IMR-90 (cell line): ENCODE measurements at regions not wholly inside any gene's neighbourhood (a gene's known extent, or its start where the extent isn't known, plus 50 kb on each side); places are given as distances from the start of the nearest gene placed in this dataset.

ENCODE experiments used
- ATAC-seq: fragments of 200-7000 bp; cut with Tn5 transposase; 2 replicates; pipeline ENCODE4 v1.9.1; 2020; ENCODE audit warnings: low read depth, mild to moderate bottlenecking, moderate library complexity
- BruUV-seq: library from RNA; stranded (reverse); fragments of 400-500 nt; replicated peaks from 2 replicates; lab custom pipeline; 2021; lab: Mats Ljungman, UMichigan
- CTCF ChIA-PET: fragments of 300-600 bp; formaldehyde crosslinking; extraction: SDS; loops from one replicate; lab custom pipeline; 2021; ENCODE audit warnings: antibody characterized with exemption; lab: Yijun Ruan, JAX
- POLR2A ChIA-PET: fragments of 300-600 bp; sonication (Branson Sonifier 250); formaldehyde crosslinking; loops from one replicate; lab custom pipeline; 2022; ENCODE audit warnings: antibody characterized with exemption; ENCODE audit not compliant: unreplicated experiment; lab: Charles Lee
- DNase-seq: peaks from one replicate; pipeline ENCODE4 v3.0.0; 2013
- H2AFZ ChIP-seq: replicated peaks from 2 replicates; pipeline ENCODE3; 2013; ENCODE audit warnings: low read length, mild to moderate bottlenecking; ENCODE audit not compliant: poor library complexity
- H2AK5ac ChIP-seq: 2 replicates; pipeline ENCODE4 v1.6.1; 2013; ENCODE audit warnings: low read depth, low read length, inconsistent platforms
- H2AK9ac ChIP-seq: replicated peaks from 2 replicates; pipeline ENCODE3; 2013; ENCODE audit warnings: mild to moderate bottlenecking, low read depth, low read length, moderate library complexity; ENCODE audit not compliant: poor library complexity
- H2BK120ac ChIP-seq: 2 replicates; pipeline ENCODE4 v1.6.1; 2013; ENCODE audit warnings: low read depth, low read length, inconsistent platforms
- H2BK15ac ChIP-seq: 3 replicates; pipeline ENCODE4 v1.6.1; 2013; ENCODE audit warnings: low read depth, low read length, inconsistent platforms
- H2BK20ac ChIP-seq: 2 replicates; pipeline ENCODE4 v1.6.1; 2013; ENCODE audit warnings: low read depth, mild to moderate bottlenecking, inconsistent platforms, low read length, moderate library complexity
- H2BK5ac ChIP-seq: 2 replicates; pipeline ENCODE4 v1.6.1; 2013; ENCODE audit warnings: mild to moderate bottlenecking, low read depth, low read length, inconsistent platforms; ENCODE audit not compliant: poor library complexity, severe bottlenecking
- H3K14ac ChIP-seq: replicated peaks from 2 replicates; pipeline ENCODE4 v1.6.1; 2013; ENCODE audit warnings: low read depth, low read length, inconsistent platforms
- H3K18ac ChIP-seq: 2 replicates; pipeline ENCODE4 v1.6.1; 2013; ENCODE audit warnings: low read depth, low read length, control low read depth
- H3K23ac ChIP-seq: 2 replicates; pipeline ENCODE4 v1.6.1; 2013; ENCODE audit warnings: low read depth, low read length, inconsistent platforms
- H3K27ac ChIP-seq: 2 replicates; pipeline ENCODE4 v1.5.1; 2013; ENCODE audit warnings: mild to moderate bottlenecking, control low read depth, low read length; ENCODE audit not compliant: insufficient read depth
- H3K27me3 ChIP-seq: 2 replicates; pipeline ENCODE4 v1.6.1; 2013; ENCODE audit warnings: low read length; ENCODE audit not compliant: control insufficient read depth, insufficient read depth
- H3K36me3 ChIP-seq: 2 replicates; pipeline ENCODE4 v1.6.1; 2013; ENCODE audit warnings: low read length, mixed read lengths; ENCODE audit not compliant: control insufficient read depth, insufficient read depth
- H3K4ac ChIP-seq: 2 replicates; pipeline ENCODE4 v1.6.1; 2013; ENCODE audit warnings: low read depth, low read length, inconsistent platforms
- H3K4me1 ChIP-seq: 2 replicates; pipeline ENCODE4 v1.6.1; 2013; ENCODE audit warnings: low read length, mixed read lengths; ENCODE audit not compliant: control insufficient read depth, insufficient read depth
- H3K4me2 ChIP-seq: 2 replicates; pipeline ENCODE4 v1.6.1; 2013; ENCODE audit warnings: low read depth, mild to moderate bottlenecking, control low read depth, low read length, moderate library complexity
- H3K4me3 ChIP-seq: 2 replicates; pipeline ENCODE4 v1.5.1; 2013; ENCODE audit warnings: low read depth, mild to moderate bottlenecking, control low read depth, low read length, moderate library complexity; ENCODE audit not compliant: insufficient read depth
- H3K56ac ChIP-seq: 2 replicates; pipeline ENCODE4 v1.6.1; 2013; ENCODE audit warnings: low read length, inconsistent platforms; ENCODE audit not compliant: insufficient read depth; ENCODE audit errors: extremely low read depth
- H3K79me1 ChIP-seq, 2 experiments: 2 replicates each; pipeline ENCODE4 v1.6.1; 2013; ENCODE audit warnings: low read length in 2 of 2, inconsistent platforms in 1 of 2, low read depth in 1 of 2
- H3K9ac ChIP-seq: 2 replicates; pipeline ENCODE4 v1.6.1; 2013; ENCODE audit warnings: low read depth, low read length, control low read depth
- H3K9me1 ChIP-seq: 2 replicates; pipeline ENCODE4 v1.6.1; 2013; ENCODE audit warnings: low read length, inconsistent platforms; ENCODE audit not compliant: insufficient read depth
- H3K9me3 ChIP-seq: 2 replicates; pipeline ENCODE4 v1.6.1; 2013; ENCODE audit warnings: low read length; ENCODE audit not compliant: control insufficient read depth, insufficient read depth
- H4K20me1 ChIP-seq: 2 replicates; pipeline ENCODE4 v1.6.1; 2013; ENCODE audit warnings: low read length, inconsistent platforms; ENCODE audit not compliant: insufficient read depth
- H4K5ac ChIP-seq: 2 replicates; pipeline ENCODE4 v1.6.1; 2013; ENCODE audit warnings: mild to moderate bottlenecking, low read depth, low read length, control low read depth
- H4K8ac ChIP-seq, 2 experiments: 2 replicates each; pipeline ENCODE4 v1.6.1; 2013; ENCODE audit warnings: low read depth in 2 of 2, low read length in 2 of 2, control low read depth in 1 of 2, inconsistent platforms in 1 of 2
- H4K91ac ChIP-seq: 2 replicates; pipeline ENCODE4 v1.6.1; 2013; ENCODE audit warnings: low read depth, low read length, inconsistent platforms; ENCODE audit not compliant: insufficient read depth
- BHLHE40 ChIP-seq: fragments of 150-350 bp; IDR thresholded peaks from 2 replicates; pipeline ENCODE4 v1.6.1; 2016; ENCODE audit warnings: mild to moderate bottlenecking, low read depth, low read length
- CHD1 ChIP-seq: IDR thresholded peaks from 2 replicates; pipeline ENCODE4 v1.6.1; 2012; ENCODE audit warnings: low read depth, low read length, improper control_type of control experiment
- ELK1 ChIP-seq: fragments of 150-350 bp; IDR thresholded peaks from 2 replicates; pipeline ENCODE4 v1.6.1; 2016; ENCODE audit warnings: low read depth, mild to moderate bottlenecking, low read length, moderate library complexity, borderline replicate concordance
- MAZ ChIP-seq: IDR thresholded peaks from 2 replicates; pipeline ENCODE4 v1.6.1; 2012; ENCODE audit warnings: low read depth, mild to moderate bottlenecking, low read length, improper control_type of control experiment, moderate library complexity, borderline replicate concordance
- MXI1 ChIP-seq: IDR thresholded peaks from 2 replicates; pipeline ENCODE4 v1.6.1; 2012; ENCODE audit warnings: low read depth, mild to moderate bottlenecking, low read length, moderate library complexity, borderline replicate concordance
- NFE2L2 ChIP-seq: fragments of 150-350 bp; IDR thresholded peaks from 2 replicates; pipeline ENCODE4 v1.6.1; 2016; ENCODE audit warnings: low read depth, mild to moderate bottlenecking, low read length
- POLR2A ChIP-seq: IDR thresholded peaks from 2 replicates; pipeline ENCODE4 v1.6.1; 2012; ENCODE audit warnings: mild to moderate bottlenecking, low read depth, low read length
- RAD21 ChIP-seq: IDR thresholded peaks from 2 replicates; pipeline ENCODE4 v1.6.1; 2012; ENCODE audit warnings: low read length, improper control_type of control experiment
- RCOR1 ChIP-seq: IDR thresholded peaks from 2 replicates; pipeline ENCODE4 v1.6.1; 2012; ENCODE audit warnings: mild to moderate bottlenecking, low read length, improper control_type of control experiment; ENCODE audit not compliant: insufficient replicate concordance
- USF2 ChIP-seq: fragments of 150-350 bp; IDR thresholded peaks from 2 replicates; pipeline ENCODE4 v1.6.1; 2017; ENCODE audit warnings: mild to moderate bottlenecking, antibody characterized with exemption, low read length, low read depth
- WGBS, 2 experiments: methylation state at CpG; one replicate each; pipeline versions ENCODE4 v1.1.5 to v1.1.7; 2013; ENCODE audit warnings: missing lambda C conversion rate in 2 of 2; ENCODE audit not compliant: insufficient read length in 1 of 2; ENCODE audit errors: extremely low coverage in 2 of 2; 5-methylcytosine and 5-hydroxymethylcytosine counted together
- dilution Hi-C: fragments of 300-500 bp; cut with HindIII; formaldehyde crosslinking; loops from one replicate; pipeline ENCODE4 v1.14.3; 2018; ENCODE audit warnings: low sequenced_read_pairs; ENCODE audit not compliant: unreplicated experiment
- in situ Hi-C: fragments of 300-500 bp; cut with MboI; formaldehyde crosslinking; loops from 3 replicates; pipeline ENCODE4 v1.14.3; 2019; ENCODE audit warnings: low sequenced_read_pairs, inconsistent platforms, mixed read lengths
- intact Hi-C: fragments of 100-400 bp; cut with micrococcal nuclease; formaldehyde crosslinking; loops from 2 replicates; pipeline ENCODE4 v1.10.0; 2022
- TF ChIP-seq, protein P1 (sequence below): conservative IDR thresholded peaks from 2 replicates; pipeline ENCODE4 v1.5.1; 2012; ENCODE audit warnings: mild to moderate bottlenecking, low read depth, low read length, improper control_type of control experiment

GRCh38 chr5:83848941-83849340 lies 128.3 kb upstream of the HAPLN1 start:
- no peak overlapping the region for H3K9ac ChIP-seq
- H2BK120ac ChIP-seq = no peak overlapping the region
- H3K9me1 ChIP-seq = no peaks in the 10 kb centered on the region
- no peak overlapping the region for H4K5ac ChIP-seq
- H2AK5ac ChIP-seq = no peak overlapping the region
- H4K91ac ChIP-seq = no peak overlapping the region
- H2BK20ac ChIP-seq = no peak overlapping the region
- no peak overlapping the region for H3K4me2 ChIP-seq
- ATAC-seq (no peak), DNase-seq (no peak)
- intact Hi-C loops = no loop called here
- ChIA-PET CTCF (no interaction called here), POLR2A (no interaction called here)
- TF ChIP-seq MAZ = no peak
- no peak for TF ChIP-seq CHD1
- TF ChIP-seq NFE2L2 = no peak
- no peak for TF ChIP-seq MXI1
- no peak for TF ChIP-seq POLR2A
- TF ChIP-seq RAD21 = no peak
- TF ChIP-seq RCOR1 = no peak
- no peak for TF ChIP-seq USF2
- TF ChIP-seq, protein P1, sequence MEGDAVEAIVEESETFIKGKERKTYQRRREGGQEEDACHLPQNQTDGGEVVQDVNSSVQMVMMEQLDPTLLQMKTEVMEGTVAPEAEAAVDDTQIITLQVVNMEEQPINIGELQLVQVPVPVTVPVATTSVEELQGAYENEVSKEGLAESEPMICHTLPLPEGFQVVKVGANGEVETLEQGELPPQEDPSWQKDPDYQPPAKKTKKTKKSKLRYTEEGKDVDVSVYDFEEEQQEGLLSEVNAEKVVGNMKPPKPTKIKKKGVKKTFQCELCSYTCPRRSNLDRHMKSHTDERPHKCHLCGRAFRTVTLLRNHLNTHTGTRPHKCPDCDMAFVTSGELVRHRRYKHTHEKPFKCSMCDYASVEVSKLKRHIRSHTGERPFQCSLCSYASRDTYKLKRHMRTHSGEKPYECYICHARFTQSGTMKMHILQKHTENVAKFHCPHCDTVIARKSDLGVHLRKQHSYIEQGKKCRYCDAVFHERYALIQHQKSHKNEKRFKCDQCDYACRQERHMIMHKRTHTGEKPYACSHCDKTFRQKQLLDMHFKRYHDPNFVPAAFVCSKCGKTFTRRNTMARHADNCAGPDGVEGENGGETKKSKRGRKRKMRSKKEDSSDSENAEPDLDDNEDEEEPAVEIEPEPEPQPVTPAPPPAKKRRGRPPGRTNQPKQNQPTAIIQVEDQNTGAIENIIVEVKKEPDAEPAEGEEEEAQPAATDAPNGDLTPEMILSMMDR = no peak
- TF ChIP-seq ELK1 = no peak
- no peak for TF ChIP-seq BHLHE40
- H3K4me1 ChIP-seq = no peaks in the 10 kb centered on the region
- no peak overlapping the region for H3K27ac ChIP-seq
- no peaks in the 10 kb centered on the region for H3K36me3 ChIP-seq
- H3K23ac ChIP-seq = no peak overlapping the region
- H3K56ac ChIP-seq = no peak overlapping the region
- no peak overlapping the region for H3K18ac ChIP-seq
- no TSS peak for BruUV-seq
- no peak overlapping the region for H3K14ac ChIP-seq
- no peaks in the 10 kb centered on the region for H3K9me3 ChIP-seq
- H4K20me1 ChIP-seq = no peaks in the 10 kb centered on the region
- H4K8ac ChIP-seq = no peak overlapping the region
- H3K4me3 ChIP-seq = no peak overlapping the region
- H3K27me3 ChIP-seq = no peaks in the 10 kb centered on the region; the same call in 1 of the 2 replicates
- dilution Hi-C loops = no loop called here
- no peak overlapping the region for H2BK5ac ChIP-seq
- no peak overlapping the region for H2BK15ac ChIP-seq
- no peak overlapping the region for H2AFZ ChIP-seq
- H2AK9ac ChIP-seq = no peak overlapping the region
- no peak overlapping the region for H3K4ac ChIP-seq
- in situ Hi-C loops = no loop called here
- WGBS, 2 experiments = no CpG with 5 or more reads among the region's 2 CpGs
- H3K79me1 ChIP-seq = no peaks in the 10 kb centered on the region
